PC-3 (cell line): ENCODE measurements at regions not wholly inside any gene's neighbourhood (a gene's known extent, or its start where the extent isn't known, plus 50 kb on each side); places are given as distances from the start of the nearest gene placed in this dataset.

Source experiments
- ATAC-seq: fragments of 200-7000 bp; cut with Tn5 transposase; 2 replicates; pipeline ENCODE4 v1.9.1; 2020; ENCODE audit warnings: mild to moderate bottlenecking, moderate library complexity
- BruUV-seq: library from RNA; stranded (reverse); fragments of 400-500 nt; replicated peaks from 2 replicates; lab custom pipeline; 2021; lab: Mats Ljungman, UMichigan
- CTCF ChIA-PET: fragments of 300-600 bp; sonication (Branson Sonifier 250); formaldehyde crosslinking; loops from one replicate; lab custom pipeline; 2022; ENCODE audit warnings: antibody characterized with exemption; lab: Charles Lee
- POLR2A ChIA-PET: fragments of 300-600 bp; sonication (Branson Sonifier 250); formaldehyde crosslinking; loops from one replicate; lab custom pipeline; 2022; ENCODE audit warnings: antibody characterized with exemption; ENCODE audit not compliant: unreplicated experiment; lab: Charles Lee
- DNase-seq: peaks from one replicate; pipeline ENCODE4 v3.0.0-alpha.2; 2015
- H2AFZ ChIP-seq: fragments of 300-600 bp; sonication (generic); 2 replicates; pipeline ENCODE4 v1.6.0; 2016; ENCODE audit warnings: antibody characterized with exemption, low read length
- H3F3A ChIP-seq: fragments of 300-600 bp; sonication (generic); one replicate; pipeline ENCODE4 v1.6.0; 2017; ENCODE audit warnings: antibody characterized with exemption, low read length, control low read depth, mild to moderate bottlenecking; ENCODE audit not compliant: unreplicated experiment
- H3K27ac ChIP-seq: fragments of 300-600 bp; sonication (generic); 2 replicates; pipeline ENCODE4 v1.5.1; 2016; ENCODE audit warnings: mild to moderate bottlenecking, low read length
- H3K27me3 ChIP-seq: fragments of 300-600 bp; sonication (generic); 2 replicates; pipeline ENCODE4 v1.6.1; 2016; ENCODE audit warnings: low read length, mixed read lengths
- H3K36me3 ChIP-seq: fragments of 300-600 bp; sonication (generic); 2 replicates; pipeline ENCODE4 v1.6.1; 2016; ENCODE audit warnings: low read depth, mixed run types, low read length, mixed read lengths
- H3K4me1 ChIP-seq: fragments of 300-600 bp; sonication (generic); 2 replicates; pipeline ENCODE4 v1.5.1; 2016; ENCODE audit warnings: low read length; ENCODE audit not compliant: insufficient read depth
- H3K4me2 ChIP-seq: fragments of 300-600 bp; sonication (generic); 2 replicates; pipeline ENCODE4 v1.6.0; 2016; ENCODE audit warnings: low read length
- H3K4me3 ChIP-seq: fragments of 300-600 bp; sonication (generic); 2 replicates; pipeline ENCODE4 v1.5.1; 2016; ENCODE audit warnings: mild to moderate bottlenecking, low read length, mixed read lengths
- H3K79me2 ChIP-seq: fragments of 300-600 bp; sonication (generic); 2 replicates; pipeline ENCODE4 v1.6.1; 2017; ENCODE audit warnings: low read length, mixed read lengths
- H3K9ac ChIP-seq: fragments of 300-600 bp; sonication (generic); 2 replicates; pipeline ENCODE4 v1.6.0; 2016; ENCODE audit warnings: mild to moderate bottlenecking, low read length
- H3K9me2 ChIP-seq: fragments of 300-600 bp; sonication (generic); replicated peaks from 2 replicates; pipeline ENCODE4 v1.6.1; 2016; ENCODE audit warnings: mixed run types, low read length, mixed read lengths
- H3K9me3 ChIP-seq: fragments of 300-600 bp; sonication (generic); 2 replicates; pipeline ENCODE4 v1.6.1; 2016; ENCODE audit warnings: low read length, mixed read lengths
- H4K20me1 ChIP-seq: fragments of 300-600 bp; sonication (generic); 2 replicates; pipeline ENCODE4 v1.6.1; 2016; ENCODE audit warnings: low read length, mixed read lengths
- EZH2 ChIP-seq: fragments of 300-600 bp; sonication (generic); IDR thresholded peaks from one replicate; pipeline ENCODE4 v1.6.1; 2017; ENCODE audit warnings: antibody characterized with exemption, mild to moderate bottlenecking, low read length; ENCODE audit not compliant: unreplicated experiment
- EZH2phosphoT487 ChIP-seq: fragments of 300-600 bp; sonication (generic); IDR thresholded peaks from 2 replicates; pipeline ENCODE4 v1.6.1; 2018; ENCODE audit warnings: mild to moderate bottlenecking, antibody characterized with exemption, low read length, borderline replicate concordance
- intact Hi-C: fragments of 100-400 bp; cut with micrococcal nuclease; formaldehyde crosslinking; loops from 2 replicates; pipeline ENCODE4 v1.9.0; 2023
- TF ChIP-seq, protein P1 (sequence below): fragments of 300-600 bp; sonication (generic); conservative IDR thresholded peaks from 2 replicates; pipeline ENCODE4 v1.5.1; 2017; ENCODE audit warnings: antibody characterized with exemption, low read depth, mild to moderate bottlenecking, low read length

DNA sequence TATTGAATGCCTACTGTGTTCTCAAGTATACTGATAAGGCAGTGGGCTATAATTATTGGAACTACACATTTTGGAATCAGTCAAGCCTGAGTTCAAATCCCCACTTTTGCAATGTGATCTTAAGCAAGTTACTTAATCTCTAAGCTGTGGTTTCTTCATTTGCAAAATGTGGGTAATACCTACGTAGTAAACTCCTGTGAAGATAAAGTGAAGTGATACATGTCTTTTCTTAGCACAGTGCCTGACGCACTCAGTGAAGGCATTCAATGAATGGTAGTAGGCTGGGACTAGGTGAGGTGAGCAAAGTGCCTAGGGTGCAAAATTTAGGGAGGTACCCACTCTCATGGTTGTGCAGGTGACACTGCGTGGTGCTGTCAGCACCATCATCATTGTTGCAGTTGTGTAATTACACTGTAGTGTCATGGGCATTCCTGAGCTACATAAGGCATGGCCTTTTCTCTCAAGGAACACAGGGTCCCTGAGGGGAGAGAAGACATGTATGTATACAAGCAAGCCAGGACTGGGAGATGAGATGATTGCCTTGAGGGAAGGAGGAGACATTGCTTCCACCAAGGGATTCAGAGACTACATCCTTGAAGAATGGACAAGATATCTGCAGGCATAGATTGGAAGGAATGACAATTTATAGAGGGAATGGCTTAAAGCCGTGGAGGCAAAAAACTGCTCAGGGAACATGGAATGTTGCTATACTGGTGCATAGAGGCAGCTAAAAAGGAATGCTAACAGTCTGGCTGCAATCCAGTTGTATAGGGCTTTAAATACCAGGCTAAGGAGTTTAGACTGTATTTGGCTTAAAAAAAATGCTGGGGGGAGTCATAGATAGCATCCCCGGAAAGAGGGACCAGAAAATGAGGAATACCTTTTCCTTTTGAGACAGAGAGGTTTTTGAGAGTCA lies 129.2 kb upstream of the ARHGAP5 start:
- BruUV-seq = no TSS peak
- Histone ChIP-seq H3K9ac (no peak overlapping the region), H3K4me3 (no peak overlapping the region), H3F3A (no peaks in the 10 kb centered on the region), H3K9me3 (no peaks in the 10 kb centered on the region), H3K4me1 (peaks cover 34% of the 10 kb centered on the region), H3K27me3 (no peaks in the 10 kb centered on the region), H3K9me2 (no peaks in the 10 kb centered on the region), H3K27ac (no peak overlapping the region), H4K20me1 (no peaks in the 10 kb centered on the region), H2AFZ (no peak overlapping the region), H3K4me2 (no peak overlapping the region), H3K36me3 (no peaks in the 10 kb centered on the region), H3K79me2 (no peaks in the 10 kb centered on the region)
- DNase-seq (no peak), ATAC-seq (no peak)
- CTCF ChIA-PET = no interaction called here
- intact Hi-C loops = no loop called here
- TF ChIP-seq EZH2 (no peak), EZH2phosphoT487 (no peak)
- TF ChIP-seq, protein P1, sequence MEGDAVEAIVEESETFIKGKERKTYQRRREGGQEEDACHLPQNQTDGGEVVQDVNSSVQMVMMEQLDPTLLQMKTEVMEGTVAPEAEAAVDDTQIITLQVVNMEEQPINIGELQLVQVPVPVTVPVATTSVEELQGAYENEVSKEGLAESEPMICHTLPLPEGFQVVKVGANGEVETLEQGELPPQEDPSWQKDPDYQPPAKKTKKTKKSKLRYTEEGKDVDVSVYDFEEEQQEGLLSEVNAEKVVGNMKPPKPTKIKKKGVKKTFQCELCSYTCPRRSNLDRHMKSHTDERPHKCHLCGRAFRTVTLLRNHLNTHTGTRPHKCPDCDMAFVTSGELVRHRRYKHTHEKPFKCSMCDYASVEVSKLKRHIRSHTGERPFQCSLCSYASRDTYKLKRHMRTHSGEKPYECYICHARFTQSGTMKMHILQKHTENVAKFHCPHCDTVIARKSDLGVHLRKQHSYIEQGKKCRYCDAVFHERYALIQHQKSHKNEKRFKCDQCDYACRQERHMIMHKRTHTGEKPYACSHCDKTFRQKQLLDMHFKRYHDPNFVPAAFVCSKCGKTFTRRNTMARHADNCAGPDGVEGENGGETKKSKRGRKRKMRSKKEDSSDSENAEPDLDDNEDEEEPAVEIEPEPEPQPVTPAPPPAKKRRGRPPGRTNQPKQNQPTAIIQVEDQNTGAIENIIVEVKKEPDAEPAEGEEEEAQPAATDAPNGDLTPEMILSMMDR = no peak
- POLR2A ChIA-PET = no interaction called here

DNA sequence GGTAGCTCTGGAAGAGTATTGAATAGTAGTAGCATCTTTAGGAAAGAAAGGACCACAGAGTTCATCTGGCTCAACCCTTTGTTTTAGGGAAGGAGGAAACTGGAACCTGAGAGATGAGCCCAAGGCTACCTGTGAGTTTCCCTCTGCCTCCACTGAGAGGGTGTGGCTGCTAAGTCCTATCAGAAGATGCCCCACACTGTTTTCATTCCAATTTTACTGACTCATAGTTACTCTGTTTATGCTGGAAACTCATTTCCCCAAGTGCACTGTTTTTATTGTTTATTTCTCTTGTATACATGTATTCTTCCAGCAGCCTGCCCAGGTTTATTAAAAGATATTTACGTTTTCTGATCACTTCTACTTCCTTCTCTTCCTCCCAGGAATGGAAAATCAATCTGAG lies 127.4 kb upstream of the ARHGAP5 start:
- no TSS peak for BruUV-seq
- Histone ChIP-seq H3K4me1 (peaks cover 29% of the 10 kb centered on the region), H3F3A (no peaks in the 10 kb centered on the region), H3K79me2 (no peaks in the 10 kb centered on the region), H3K36me3 (no peaks in the 10 kb centered on the region), H3K9me2 (no peaks in the 10 kb centered on the region), H3K27ac (peak overlapping the region; percentile 25), H3K4me3 (no peak overlapping the region), H3K27me3 (no peaks in the 10 kb centered on the region), H3K4me2 (peak overlapping the region; percentile 47), H4K20me1 (no peaks in the 10 kb centered on the region), H2AFZ (no peak overlapping the region), H3K9me3 (no peaks in the 10 kb centered on the region), H3K9ac (no peak overlapping the region)
- CTCF ChIA-PET = no interaction called here
- TF ChIP-seq, protein P1 = no peak
- no peak for TF ChIP-seq EZH2
- TF ChIP-seq EZH2phosphoT487 = no peak
- DNase-seq (peak; percentile 88), ATAC-seq (peak; percentile 79)
- intact Hi-C loops = no loop called here
- POLR2A ChIA-PET = interaction anchor here (0.6 kb wide), 1 partner anchor 418 kb away, joined by 4 read pairs; no protein-coding TSS in a partner anchor

DNA sequence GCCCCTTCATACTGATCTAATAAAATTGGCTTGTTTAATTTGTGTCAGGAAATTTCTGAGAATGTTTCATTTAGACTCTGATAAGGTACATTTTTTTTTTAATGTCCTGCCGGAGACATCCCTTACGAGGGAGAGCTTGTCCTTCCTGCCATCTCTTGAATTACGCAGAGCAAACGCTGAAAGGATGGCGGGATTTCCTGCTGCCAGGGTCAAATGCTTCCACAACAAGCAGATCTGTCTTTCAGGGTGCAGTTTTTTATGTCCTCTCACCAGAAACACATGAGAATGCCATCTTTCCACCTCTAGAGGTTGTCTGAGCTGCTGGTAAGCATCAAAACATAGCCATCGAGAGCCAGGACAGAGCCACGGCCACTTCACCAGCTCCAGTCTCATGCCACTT lies 126.8 kb upstream of the ARHGAP5 start:
- no TSS peak for BruUV-seq
- Histone ChIP-seq H3K4me1 (peaks cover 25% of the 10 kb centered on the region), H3K36me3 (no peaks in the 10 kb centered on the region), H3K4me2 (peak overlapping the region; percentile 47), H3K9me3 (no peaks in the 10 kb centered on the region), H3K79me2 (no peaks in the 10 kb centered on the region), H3K9ac (no peak overlapping the region), H3K27ac (peak overlapping the region; percentile 25), H3K27me3 (no peaks in the 10 kb centered on the region), H3F3A (no peaks in the 10 kb centered on the region), H4K20me1 (no peaks in the 10 kb centered on the region), H3K9me2 (no peaks in the 10 kb centered on the region), H2AFZ (no peak overlapping the region), H3K4me3 (no peak overlapping the region)
- ATAC-seq (no peak), DNase-seq (no peak)
- ChIA-PET POLR2A (no interaction called here), CTCF (interaction anchor here (1.3 kb wide), 1 partner anchor 123 kb away, joined by 4 read pairs; no protein-coding TSS in a partner anchor)
- intact Hi-C loops = no loop called here
- TF ChIP-seq EZH2phosphoT487 (no peak), EZH2 (no peak)
- TF ChIP-seq, protein P1 = no peak
